ENCODE measurements at regions not wholly inside any gene's neighbourhood (a gene's known extent, or its start where the extent isn't known, plus 50 kb on each side); places are given as distances from the start of the nearest gene placed in this dataset.
"Not testable (repeated sequence)": the region's sequence is repeated elsewhere in the genome, so short reads cannot be mapped to it uniquely, and the experiment has no call there.

DNA sequence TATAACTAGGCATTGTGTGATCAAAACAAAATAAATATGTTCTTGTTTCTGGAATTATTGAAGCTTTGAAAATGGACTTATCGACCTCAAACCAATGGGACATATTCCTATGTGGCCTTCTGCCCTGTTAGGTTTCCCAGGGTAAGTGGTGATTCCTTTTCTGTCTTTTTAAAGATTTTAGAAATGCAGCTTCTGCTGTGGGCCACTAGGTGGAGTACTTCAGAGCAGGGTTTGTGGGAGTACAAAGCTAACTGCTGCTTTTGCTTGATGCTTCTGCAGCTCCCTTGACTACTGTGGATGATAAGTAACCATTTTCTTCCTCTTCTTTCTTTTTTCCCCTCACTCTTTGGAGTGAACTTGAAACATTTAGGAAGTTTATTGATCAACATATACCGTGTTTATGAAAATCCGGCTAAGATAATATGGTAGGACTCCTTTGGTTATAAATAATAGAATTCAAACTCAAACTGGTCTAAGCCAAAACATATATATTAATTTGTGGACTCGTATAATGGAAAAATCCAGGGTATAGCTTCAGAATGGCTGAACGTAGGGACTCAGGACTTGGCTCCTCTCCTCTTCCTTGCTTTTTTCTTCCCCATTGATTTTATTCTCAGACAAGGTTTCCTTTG is 1737.7 kb upstream of the DEFB115 start:
- not testable (repeated sequence) for H3K4me1 Mint-ChIP-seq (ENCODE audit: low read depth); H3K4me3 Mint-ChIP-seq (ENCODE audit: unreplicated experiment); DNase-seq (ENCODE audit: low spot score); H3K36me3 Mint-ChIP-seq (ENCODE audit: low read depth); H3K27me3 Mint-ChIP-seq (ENCODE audit: low read depth); H3K27ac Mint-ChIP-seq (ENCODE audit: unreplicated experiment)
- H3K9me3 Mint-ChIP-seq (ENCODE audit: low read depth), result peaks cover 17% of the 10 kb centered on the region
- TF ChIP-seq, protein P1, sequence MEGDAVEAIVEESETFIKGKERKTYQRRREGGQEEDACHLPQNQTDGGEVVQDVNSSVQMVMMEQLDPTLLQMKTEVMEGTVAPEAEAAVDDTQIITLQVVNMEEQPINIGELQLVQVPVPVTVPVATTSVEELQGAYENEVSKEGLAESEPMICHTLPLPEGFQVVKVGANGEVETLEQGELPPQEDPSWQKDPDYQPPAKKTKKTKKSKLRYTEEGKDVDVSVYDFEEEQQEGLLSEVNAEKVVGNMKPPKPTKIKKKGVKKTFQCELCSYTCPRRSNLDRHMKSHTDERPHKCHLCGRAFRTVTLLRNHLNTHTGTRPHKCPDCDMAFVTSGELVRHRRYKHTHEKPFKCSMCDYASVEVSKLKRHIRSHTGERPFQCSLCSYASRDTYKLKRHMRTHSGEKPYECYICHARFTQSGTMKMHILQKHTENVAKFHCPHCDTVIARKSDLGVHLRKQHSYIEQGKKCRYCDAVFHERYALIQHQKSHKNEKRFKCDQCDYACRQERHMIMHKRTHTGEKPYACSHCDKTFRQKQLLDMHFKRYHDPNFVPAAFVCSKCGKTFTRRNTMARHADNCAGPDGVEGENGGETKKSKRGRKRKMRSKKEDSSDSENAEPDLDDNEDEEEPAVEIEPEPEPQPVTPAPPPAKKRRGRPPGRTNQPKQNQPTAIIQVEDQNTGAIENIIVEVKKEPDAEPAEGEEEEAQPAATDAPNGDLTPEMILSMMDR (IDR thresholded peaks at IDR 0.05), result peak; percentile 50

- H3K4me3 Mint-ChIP-seq (ENCODE audit: unreplicated experiment); H3K4me1 Mint-ChIP-seq (ENCODE audit: low read depth); H3K27ac Mint-ChIP-seq (ENCODE audit: unreplicated experiment); H3K27me3 Mint-ChIP-seq (ENCODE audit: low read depth); DNase-seq (ENCODE audit: low spot score); H3K9me3 Mint-ChIP-seq (ENCODE audit: low read depth); H3K36me3 Mint-ChIP-seq (ENCODE audit: low read depth): not testable (repeated sequence)
- TF ChIP-seq, protein P1 (IDR thresholded peaks at IDR 0.05), result peak; percentile 48
Observed at GRCh38 chr20:29533566-29534177, 1723.8 kb upstream of the DEFB115 start.

DNA sequence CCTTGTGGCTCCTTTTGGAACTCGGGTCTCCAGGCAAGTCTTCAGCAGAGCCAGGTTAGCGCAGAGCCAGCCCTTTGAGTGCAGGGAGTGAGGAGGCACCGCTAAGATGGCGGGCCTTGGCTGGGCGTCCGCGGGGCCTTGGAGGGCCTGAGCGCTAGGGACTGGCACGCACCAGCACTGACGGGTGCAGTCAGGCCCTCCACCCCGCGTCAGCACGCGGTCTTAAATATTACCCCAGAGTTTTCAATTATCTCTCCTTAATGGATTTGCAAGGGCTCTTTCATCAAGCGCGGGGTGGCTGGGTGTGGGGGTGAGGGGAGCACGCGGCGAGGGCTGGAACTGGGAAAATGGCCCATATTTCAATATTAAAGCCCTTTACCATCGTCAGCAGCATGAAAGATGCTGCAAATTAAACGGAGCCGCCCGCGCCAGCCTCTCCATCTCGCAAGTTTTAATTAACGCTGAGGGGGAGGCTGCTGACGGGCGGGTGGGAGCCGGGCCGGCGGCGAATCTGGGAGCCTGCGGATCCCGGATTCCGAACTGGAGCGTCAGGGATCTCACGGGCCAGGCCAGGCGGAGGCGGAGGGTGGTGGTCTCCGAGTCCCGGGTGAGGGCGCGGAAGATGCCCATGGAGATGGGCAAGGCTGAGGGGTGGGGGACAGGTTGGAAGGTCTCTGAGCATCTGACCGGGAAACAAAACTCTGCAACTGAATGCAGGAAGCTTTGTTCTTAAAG is 1690.4 kb upstream of the DEFB115 start:
- not testable (repeated sequence) for H3K4me3 Mint-ChIP-seq (ENCODE audit: unreplicated experiment); H3K4me1 Mint-ChIP-seq (ENCODE audit: low read depth); H3K27me3 Mint-ChIP-seq (ENCODE audit: low read depth); H3K27ac Mint-ChIP-seq (ENCODE audit: unreplicated experiment); H3K9me3 Mint-ChIP-seq (ENCODE audit: low read depth); H3K36me3 Mint-ChIP-seq (ENCODE audit: low read depth); DNase-seq (ENCODE audit: low spot score)

DNA sequence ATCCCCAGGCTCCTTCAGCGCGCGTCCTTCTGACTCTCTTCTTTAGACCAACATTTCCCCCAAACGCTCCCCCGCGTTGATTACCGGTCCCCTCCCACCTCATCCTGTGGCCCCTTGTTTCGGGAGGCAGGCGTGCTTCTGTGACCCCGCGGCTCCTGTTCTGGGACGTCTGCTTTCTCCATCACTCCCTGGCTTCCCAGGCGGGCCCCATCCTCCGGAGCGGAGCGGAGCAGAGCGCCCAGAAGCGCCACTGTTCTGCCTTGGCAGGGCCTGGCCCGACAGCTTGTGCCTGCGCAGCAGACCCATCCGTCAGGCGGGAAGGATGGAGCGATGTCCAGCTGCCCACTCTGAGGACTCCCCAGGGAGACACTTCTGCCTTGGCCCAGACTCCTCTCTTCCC is 1689.8 kb upstream of the DEFB115 start:
- not testable (repeated sequence) for H3K36me3 Mint-ChIP-seq (ENCODE audit: low read depth); H3K4me1 Mint-ChIP-seq (ENCODE audit: low read depth); H3K27ac Mint-ChIP-seq (ENCODE audit: unreplicated experiment); DNase-seq (ENCODE audit: low spot score); H3K9me3 Mint-ChIP-seq (ENCODE audit: low read depth); H3K27me3 Mint-ChIP-seq (ENCODE audit: low read depth); H3K4me3 Mint-ChIP-seq (ENCODE audit: unreplicated experiment)

DNA sequence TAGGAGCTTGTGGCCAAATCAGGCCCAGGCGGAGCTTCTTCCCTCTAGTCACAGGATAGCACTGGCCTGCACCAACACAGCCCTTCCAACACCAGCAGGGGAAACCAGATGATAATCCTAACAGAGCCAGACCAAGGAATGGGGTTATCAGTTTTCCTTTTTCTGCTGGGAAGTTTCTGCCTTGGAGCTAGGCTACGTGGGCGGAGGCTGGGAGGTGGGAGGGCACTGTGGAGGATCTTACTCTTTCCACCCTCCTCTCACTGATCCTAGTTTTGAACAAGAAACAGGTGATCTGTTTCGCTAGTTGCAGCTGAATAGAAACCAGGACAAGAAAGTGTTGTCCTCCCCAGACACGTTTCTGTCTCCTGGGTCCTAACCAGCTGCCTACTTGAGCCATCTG is 1687.3 kb upstream of the DEFB115 start:
- H3K9me3 Mint-ChIP-seq (ENCODE audit: low read depth); H3K4me3 Mint-ChIP-seq (ENCODE audit: unreplicated experiment); H3K4me1 Mint-ChIP-seq (ENCODE audit: low read depth); H3K36me3 Mint-ChIP-seq (ENCODE audit: low read depth); DNase-seq (ENCODE audit: low spot score); H3K27me3 Mint-ChIP-seq (ENCODE audit: low read depth); H3K27ac Mint-ChIP-seq (ENCODE audit: unreplicated experiment): not testable (repeated sequence)

GRCh38 chr20:29589530-29589929 is 1667.9 kb upstream of the DEFB115 start:
- not testable (repeated sequence) for H3K27ac Mint-ChIP-seq (ENCODE audit: unreplicated experiment); H3K4me1 Mint-ChIP-seq (ENCODE audit: low read depth); H3K9me3 Mint-ChIP-seq (ENCODE audit: low read depth); H3K4me3 Mint-ChIP-seq (ENCODE audit: unreplicated experiment); DNase-seq (ENCODE audit: low spot score); H3K36me3 Mint-ChIP-seq (ENCODE audit: low read depth); H3K27me3 Mint-ChIP-seq (ENCODE audit: low read depth)

DNA sequence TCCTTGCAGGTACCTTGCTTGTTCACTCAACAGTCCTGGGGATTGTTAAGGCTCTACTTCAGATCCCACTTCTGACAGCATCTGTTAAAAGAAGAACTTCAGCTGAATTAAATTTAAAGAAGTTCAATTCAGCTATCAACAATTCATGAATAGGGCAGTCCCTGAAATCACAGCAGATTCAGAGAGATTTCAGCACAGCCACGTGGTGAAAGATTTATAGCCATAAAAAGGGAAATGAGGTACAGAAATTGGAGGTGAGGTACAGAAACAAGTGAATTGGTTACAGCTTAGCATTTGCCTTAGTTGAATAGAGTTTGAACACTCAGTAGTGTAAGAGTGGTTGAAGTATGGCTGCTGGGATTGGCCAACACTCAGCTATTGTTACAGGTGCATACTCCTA is 1653.3 kb upstream of the DEFB115 start:
- H3K36me3 Mint-ChIP-seq (ENCODE audit: low read depth); DNase-seq (ENCODE audit: low spot score); H3K27me3 Mint-ChIP-seq (ENCODE audit: low read depth); H3K4me1 Mint-ChIP-seq (ENCODE audit: low read depth); H3K27ac Mint-ChIP-seq (ENCODE audit: unreplicated experiment); H3K4me3 Mint-ChIP-seq (ENCODE audit: unreplicated experiment): not testable (repeated sequence)
- H3K9me3 Mint-ChIP-seq (ENCODE audit: low read depth), result peaks cover 36% of the 10 kb centered on the region

DNA sequence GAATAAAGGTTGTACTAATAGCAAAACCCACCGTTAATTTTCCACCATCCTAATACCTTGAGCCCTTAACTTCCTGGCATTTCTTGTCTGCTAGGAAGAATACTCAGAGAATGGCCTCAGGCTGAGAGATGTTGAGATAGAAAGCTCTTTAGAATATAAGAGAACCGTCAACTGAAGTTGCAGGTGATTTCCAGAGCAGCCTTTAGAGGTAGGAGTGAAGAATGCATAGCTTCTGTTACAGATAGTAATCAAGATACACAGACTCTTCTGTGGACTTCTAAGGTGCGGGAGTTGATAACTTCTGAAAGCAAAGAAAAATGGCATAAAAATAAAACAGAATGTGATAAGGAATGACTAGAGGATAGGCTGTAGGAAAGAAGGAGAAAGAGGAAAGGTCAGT is 1651.3 kb upstream of the DEFB115 start:
- DNase-seq (ENCODE audit: low spot score); H3K4me3 Mint-ChIP-seq (ENCODE audit: unreplicated experiment); H3K36me3 Mint-ChIP-seq (ENCODE audit: low read depth); H3K4me1 Mint-ChIP-seq (ENCODE audit: low read depth); H3K27ac Mint-ChIP-seq (ENCODE audit: unreplicated experiment); H3K27me3 Mint-ChIP-seq (ENCODE audit: low read depth): not testable (repeated sequence)
- H3K9me3 Mint-ChIP-seq (ENCODE audit: low read depth), result peaks cover 33% of the 10 kb centered on the region

DNA sequence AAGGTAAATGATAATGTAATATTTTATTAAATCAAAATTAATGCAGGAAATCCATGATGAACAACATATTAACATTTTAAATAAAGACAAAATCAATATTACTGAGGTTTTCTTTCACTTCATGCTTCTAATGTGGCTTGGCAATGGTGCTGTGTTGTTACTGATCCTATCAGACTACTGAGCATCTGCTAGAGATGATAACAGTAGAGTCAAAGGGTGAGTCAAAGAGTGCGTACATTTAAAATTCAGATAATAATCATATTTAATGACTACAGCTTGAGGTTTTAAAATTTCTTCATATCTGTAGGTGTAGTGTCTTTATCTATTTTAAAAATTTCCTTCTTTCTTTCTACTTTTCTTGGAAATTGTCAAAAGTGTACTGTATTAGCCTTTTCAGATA is 1628.1 kb upstream of the DEFB115 start:
- not testable (repeated sequence) for H3K4me3 Mint-ChIP-seq (ENCODE audit: unreplicated experiment); H3K4me1 Mint-ChIP-seq (ENCODE audit: low read depth); DNase-seq (ENCODE audit: low spot score); H3K27me3 Mint-ChIP-seq (ENCODE audit: low read depth); H3K36me3 Mint-ChIP-seq (ENCODE audit: low read depth); H3K27ac Mint-ChIP-seq (ENCODE audit: unreplicated experiment)
- H3K9me3 Mint-ChIP-seq (ENCODE audit: low read depth), result peaks cover 50% of the 10 kb centered on the region
